Activated CD4-positive, alpha-beta T cell treated with anti-CD3 and anti-CD28 coated beads, Interleukin-2, amount 50 U/mL, for 48 hours (primary cell): ENCODE measurements at regions not wholly inside any gene's neighbourhood (a gene's known extent, or its start where the extent isn't known, plus 50 kb on each side); places are given as distances from the start of the nearest gene placed in this dataset.

ENCODE experiments used
- DNase-seq, 2 experiments: peaks; one replicate each; pipeline ENCODE4 v3.0.0-alpha.2; 2020

GRCh38 chr21:32132409-32132808, 146.4 kb downstream of the MIS18A start:
- no peak for DNase-seq

- DNase-seq = no peak
Observed at GRCh38 chr21:32131960-32132359, 146.9 kb downstream of the MIS18A start.

- DNase-seq = no peak
Observed at GRCh38 chr21:32131164-32131563, 147.7 kb downstream of the MIS18A start.

GRCh38 chr21:32130031-32130891, 148.6 kb downstream of the MIS18A start:
- no peak for DNase-seq

- no peak for DNase-seq
Observed at GRCh38 chr21:32127081-32127480, 151.8 kb downstream of the MIS18A start.

- no peak for DNase-seq
Observed at GRCh38 chr21:32122082-32122481, 156.8 kb downstream of the MIS18A start.

- DNase-seq = no peak
Observed at GRCh38 chr21:32120230-32120629, 158.6 kb downstream of the MIS18A start.

GRCh38 chr21:32119811-32120210, 159.0 kb downstream of the MIS18A start:
- DNase-seq = no peak

GRCh38 chr21:32119389-32119788, 159.5 kb downstream of the MIS18A start:
- DNase-seq = no peak

GRCh38 chr21:32114419-32115035, 164.3 kb downstream of the MIS18A start:
- no peak for DNase-seq

- DNase-seq = no peak
Observed at GRCh38 chr21:32113486-32113885, 165.4 kb downstream of the MIS18A start.

- no peak for DNase-seq
Observed at GRCh38 chr21:32112195-32112594, 166.7 kb downstream of the MIS18A start.

GRCh38 chr21:32108566-32108965, 170.3 kb downstream of the MIS18A start:
- DNase-seq = no peak

GRCh38 chr21:32103361-32103760, 175.5 kb downstream of the MIS18A start:
- DNase-seq = no peak

GRCh38 chr21:32102426-32102825, 176.4 kb downstream of the MIS18A start:
- DNase-seq = no peak

- DNase-seq = no peak
Observed at GRCh38 chr21:32101277-32101676, 177.6 kb downstream of the MIS18A start.

GRCh38 chr21:32100423-32100822, 178.4 kb downstream of the MIS18A start:
- DNase-seq = no peak

- DNase-seq = no peak
Observed at GRCh38 chr21:32099812-32100416, 178.9 kb downstream of the MIS18A start.

GRCh38 chr21:32096411-32096810, 182.4 kb downstream of the MIS18A start:
- DNase-seq = peak; percentile 7 to 21

- no peak for DNase-seq
Observed at GRCh38 chr21:32094804-32095203, 184.0 kb downstream of the MIS18A start.

- DNase-seq = no peak
Observed at GRCh38 chr21:32093646-32094462, 185.0 kb downstream of the MIS18A start.

GRCh38 chr21:32090956-32091355, 187.9 kb downstream of the MIS18A start:
- DNase-seq = no peak

GRCh38 chr21:32089766-32090165, 189.1 kb downstream of the MIS18A start:
- no peak for DNase-seq
